OCI-LY3 (cell line): ENCODE measurements at regions not wholly inside any gene's neighbourhood (a gene's known extent, or its start where the extent isn't known, plus 50 kb on each side); places are given as distances from the start of the nearest gene placed in this dataset.

Experiments used
- H2AFZ ChIP-seq: fragments of 200-600, 300-600 bp; shearing (Covaris generic); 2 replicates; pipeline ENCODE4 v1.6.0; 2014; ENCODE audit warnings: antibody characterized with exemption, low read depth, low read length
- H3K27ac ChIP-seq: fragments of 200-600, 300-600 bp; sonication (generic); 2 replicates; pipeline ENCODE4 v1.5.1; 2014; ENCODE audit warnings: mild to moderate bottlenecking, low read length, moderate library complexity, mixed read lengths
- H3K27me3 ChIP-seq: fragments of 200-600, 300-600 bp; sonication (generic); 2 replicates; pipeline ENCODE4 v1.6.1; 2014; ENCODE audit warnings: low read depth, low read length, mixed read lengths
- H3K36me3 ChIP-seq: fragments of 200-600, 300-600 bp; sonication (generic); replicated peaks from 2 replicates; pipeline ENCODE3; 2014; ENCODE audit warnings: low read depth, low read length, mixed read lengths
- H3K4me1 ChIP-seq: fragments of 300-600, 200-600 bp; sonication (generic); 2 replicates; pipeline ENCODE4 v1.6.1; 2014; ENCODE audit warnings: low read length, mixed read lengths
- H3K4me2 ChIP-seq: fragments of 200-600, 300-600 bp; sonication (generic); 2 replicates; pipeline ENCODE4 v1.6.1; 2014; ENCODE audit warnings: low read length, mixed read lengths
- H3K4me3 ChIP-seq: fragments of 300-600, 200-600 bp; sonication (generic); 2 replicates; pipeline ENCODE4 v1.5.1; 2014; ENCODE audit warnings: antibody characterized with exemption, mild to moderate bottlenecking, low read length, moderate library complexity
- H3K79me2 ChIP-seq: fragments of 300-600, 200-600 bp; shearing (Covaris generic); 2 replicates; pipeline ENCODE4 v1.6.1; 2014; ENCODE audit warnings: mild to moderate bottlenecking, low read length, mixed read lengths
- H3K9ac ChIP-seq: fragments of 300-600, 200-600 bp; shearing (Covaris generic); 2 replicates; pipeline ENCODE4 v1.6.0; 2014; ENCODE audit warnings: mild to moderate bottlenecking, low read length, moderate library complexity
- H3K9me3 ChIP-seq: fragments of 200-600, 300-600 bp; shearing (Covaris generic); 2 replicates; pipeline ENCODE4 v1.6.1; 2014; ENCODE audit warnings: low read length, mixed read lengths; ENCODE audit not compliant: insufficient read depth
- H4K20me1 ChIP-seq: fragments of 200-600, 300-600 bp; sonication (generic); 2 replicates; pipeline ENCODE4 v1.6.1; 2016; ENCODE audit warnings: low read length, mixed read lengths; ENCODE audit not compliant: insufficient read depth
- CTCF ChIP-seq: fragments of 200-600, 300-600 bp; sonication (generic); IDR thresholded peaks from 2 replicates; pipeline ENCODE4 v1.5.1; 2014; ENCODE audit warnings: antibody characterized with exemption, low read length, low read depth
- EZH2phosphoT487 ChIP-seq: fragments of 200-600 bp; shearing (Covaris generic); IDR thresholded peaks from 2 replicates; pipeline ENCODE4 v1.6.1; 2018; ENCODE audit warnings: antibody characterized with exemption, mixed run types, low read depth

DNA sequence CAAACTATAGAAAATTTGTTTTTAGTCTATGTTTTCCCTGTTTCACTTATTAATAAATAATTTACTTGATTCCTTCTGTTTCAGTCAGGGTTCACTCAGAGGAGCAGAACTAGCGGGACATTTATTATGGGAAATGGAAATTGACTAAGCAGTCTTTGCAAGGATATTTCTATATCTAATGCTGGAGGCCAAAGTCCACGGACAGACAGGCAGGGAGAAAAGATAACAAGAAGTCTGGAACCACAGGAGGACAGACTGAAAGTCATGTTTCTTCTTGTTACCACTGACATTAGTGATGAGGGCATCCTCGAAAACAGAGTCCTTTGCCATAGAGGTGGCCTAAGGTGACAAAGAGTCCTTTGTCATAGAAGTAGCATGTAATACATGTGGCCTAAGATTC is 744.5 kb upstream of the TMPRSS15 start:
- Histone ChIP-seq H3K27me3 (no peaks in the 10 kb centered on the region), H3K4me1 (no peaks in the 10 kb centered on the region), H3K9me3 (no peaks in the 10 kb centered on the region), H3K27ac (no peak overlapping the region), H3K9ac (no peak overlapping the region), H2AFZ (no peak overlapping the region), H3K79me2 (no peaks in the 10 kb centered on the region), H4K20me1 (no peaks in the 10 kb centered on the region), H3K4me3 (no peak overlapping the region), H3K36me3 (no peaks in the 10 kb centered on the region), H3K4me2 (no peak overlapping the region)
- no peak for TF ChIP-seq EZH2phosphoT487
- no peak for TF ChIP-seq CTCF

GRCh38 chr21:19171585-19171984 is 768.0 kb upstream of the TMPRSS15 start:
- H3K4me2 ChIP-seq: no peak overlapping the region
- H3K4me3 ChIP-seq: no peak overlapping the region
- H3K27me3 ChIP-seq: no peaks in the 10 kb centered on the region
- H3K4me1 ChIP-seq: no peaks in the 10 kb centered on the region
- no peaks in the 10 kb centered on the region for H3K9me3 ChIP-seq
- no peak overlapping the region for H3K9ac ChIP-seq
- TF ChIP-seq EZH2phosphoT487 (no peak), CTCF (no peak)
- H3K79me2 ChIP-seq: no peaks in the 10 kb centered on the region
- H2AFZ ChIP-seq: no peak overlapping the region
- H3K27ac ChIP-seq: no peak overlapping the region
- H3K36me3 ChIP-seq: no peaks in the 10 kb centered on the region
- no peaks in the 10 kb centered on the region for H4K20me1 ChIP-seq

GRCh38 chr21:19181604-19182140 is 778.1 kb upstream of the TMPRSS15 start:
- TF ChIP-seq CTCF (no peak), EZH2phosphoT487 (no peak)
- H2AFZ ChIP-seq: no peak overlapping the region
- H3K4me1 ChIP-seq: no peaks in the 10 kb centered on the region
- no peaks in the 10 kb centered on the region for H3K79me2 ChIP-seq
- H4K20me1 ChIP-seq: no peaks in the 10 kb centered on the region
- H3K4me3 ChIP-seq: no peak overlapping the region
- no peak overlapping the region for H3K9ac ChIP-seq
- H3K36me3 ChIP-seq: no peaks in the 10 kb centered on the region
- H3K4me2 ChIP-seq: no peak overlapping the region
- no peak overlapping the region for H3K27ac ChIP-seq
- no peaks in the 10 kb centered on the region for H3K27me3 ChIP-seq
- H3K9me3 ChIP-seq: no peaks in the 10 kb centered on the region

DNA sequence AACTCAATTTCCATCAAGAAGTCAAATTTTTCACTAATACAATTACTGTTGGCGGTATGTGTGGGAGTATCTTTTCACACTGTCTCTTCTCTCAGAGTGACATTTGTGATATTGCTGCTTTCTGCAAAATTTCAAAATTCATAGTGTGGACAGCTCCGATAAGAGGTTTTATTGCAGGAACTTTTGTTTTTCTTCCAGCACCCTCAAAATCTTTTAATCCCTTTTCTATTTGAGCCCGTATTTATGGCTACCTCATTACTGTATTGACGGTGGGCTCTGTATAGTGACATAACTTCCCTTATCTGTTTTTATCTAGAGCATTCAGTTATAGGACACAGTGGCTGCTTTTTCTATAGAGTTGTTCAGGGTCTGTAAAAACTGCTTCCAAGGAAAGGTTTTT is 794.4 kb upstream of the TMPRSS15 start:
- no peak overlapping the region for H3K27ac ChIP-seq
- no peak overlapping the region for H3K9ac ChIP-seq
- H3K79me2 ChIP-seq: no peaks in the 10 kb centered on the region
- no peak overlapping the region for H3K4me2 ChIP-seq
- no peak overlapping the region for H3K4me3 ChIP-seq
- H4K20me1 ChIP-seq: no peaks in the 10 kb centered on the region
- no peaks in the 10 kb centered on the region for H3K4me1 ChIP-seq
- H3K27me3 ChIP-seq: no peaks in the 10 kb centered on the region
- H2AFZ ChIP-seq: no peak overlapping the region
- H3K36me3 ChIP-seq: no peaks in the 10 kb centered on the region
- TF ChIP-seq CTCF: no peak
- no peak for TF ChIP-seq EZH2phosphoT487
- no peaks in the 10 kb centered on the region for H3K9me3 ChIP-seq
